Small intestine (tissue), 7 donors: ENCODE measurements at regions not wholly inside any gene's neighbourhood (a gene's known extent, or its start where the extent isn't known, plus 50 kb on each side); places are given as distances from the start of the nearest gene placed in this dataset.

Experiments
- DNase-seq, 2 donors: peaks; one replicate each; pipeline versions ENCODE4 v3.0.0 to v3.0.0-alpha.2; 2013
- FAIRE-seq: peaks from 2 replicates; lab custom pipeline; 2012; peaks lifted over from hg19 to GRCh38; lab: Jason Lieb, UNC
- H3K27ac ChIP-seq, 3 donors: one replicate each; pipeline ENCODE4 v1.5.1; 2013; ENCODE audit warnings: low read length in 2 of 3, mild to moderate bottlenecking in 2 of 3, control low read depth in 1 of 3, inconsistent platforms in 1 of 3, low read depth in 1 of 3, moderate library complexity in 1 of 3
- H3K27me3 ChIP-seq, 3 donors: one replicate each; pipeline ENCODE4 v1.6.1; 2013; ENCODE audit warnings: low read length in 3 of 3, inconsistent platforms in 1 of 3; ENCODE audit not compliant: control insufficient read depth in 3 of 3, insufficient read depth in 3 of 3
- H3K36me3 ChIP-seq, 3 donors: one replicate each; pipeline ENCODE4 v1.6.1; 2013; ENCODE audit warnings: low read length in 3 of 3, inconsistent platforms in 1 of 3, low read depth in 1 of 3, mild to moderate bottlenecking in 1 of 3, moderate library complexity in 1 of 3; ENCODE audit not compliant: control insufficient read depth in 3 of 3, insufficient read depth in 2 of 3
- H3K4me1 ChIP-seq, 3 donors: one replicate each; pipeline ENCODE4 v1.6.1; 2013; ENCODE audit warnings: low read length in 2 of 3, inconsistent platforms in 1 of 3, low read depth in 1 of 3, mild to moderate bottlenecking in 1 of 3, moderate library complexity in 1 of 3; ENCODE audit not compliant: control insufficient read depth in 3 of 3, insufficient read depth in 2 of 3
- H3K4me3 ChIP-seq, 3 donors: one replicate each; pipeline ENCODE4 v1.5.1; 2013; ENCODE audit warnings: low read length in 3 of 3, control low read depth in 1 of 3, inconsistent platforms in 1 of 3, low read depth in 1 of 3, mild to moderate bottlenecking in 1 of 3, moderate library complexity in 1 of 3
- H3K9me3 ChIP-seq, 2 donors: one replicate each; pipeline ENCODE4 v1.6.1; 2013; ENCODE audit warnings: low read depth in 1 of 2, low read length in 1 of 2; ENCODE audit not compliant: control insufficient read depth in 2 of 2, insufficient read depth in 1 of 2
- WGBS, 3 donors: extraction: QIAGEN DNeasy Blood & Tissue Kit; methylation state at CpG; one replicate each; pipeline ENCODE4 v1.1.7; 2013; 5-methylcytosine and 5-hydroxymethylcytosine counted together
- donor health status: healthy with polysubstance abuse.
- donor health status: control.
- donor health status: control.
- donor health status: Bipolar disorder and iron deficiency.
- donor health status: healthy.

DNA sequence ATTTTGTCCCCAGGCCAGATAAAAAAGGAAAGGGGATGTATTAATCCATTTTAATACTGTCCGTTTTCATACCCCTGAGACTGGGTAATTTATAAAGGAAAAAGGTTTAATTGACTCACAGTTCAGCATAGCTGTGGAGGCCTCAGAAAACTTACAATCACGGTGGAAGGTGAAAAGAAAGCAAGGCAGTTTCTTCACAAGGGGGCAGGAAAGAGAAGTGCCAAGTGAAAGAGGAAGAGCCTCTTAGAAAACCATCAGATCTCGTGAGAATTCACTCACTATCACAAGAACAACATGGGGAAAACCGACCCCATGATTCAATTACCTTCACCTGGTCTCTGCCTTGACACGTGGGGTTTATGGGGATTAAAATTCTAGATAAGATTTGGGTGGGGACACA, 152.5 kb downstream of the IBTK start:
- H3K27ac ChIP-seq: no peak overlapping the region
- H3K27me3 ChIP-seq: no peaks in the 10 kb centered on the region
- H3K4me1 ChIP-seq: no peaks in the 10 kb centered on the region
- H3K9me3 ChIP-seq: no peaks in the 10 kb centered on the region
- FAIRE-seq (no peak), DNase-seq (no peak)
- H3K36me3 ChIP-seq: no peaks in the 10 kb centered on the region
- 33 to 48% (median 41%) methylated on average over 5 of the region's 5 CpGs for WGBS, 3 donors
- H3K4me3 ChIP-seq: no peak overlapping the region

DNA sequence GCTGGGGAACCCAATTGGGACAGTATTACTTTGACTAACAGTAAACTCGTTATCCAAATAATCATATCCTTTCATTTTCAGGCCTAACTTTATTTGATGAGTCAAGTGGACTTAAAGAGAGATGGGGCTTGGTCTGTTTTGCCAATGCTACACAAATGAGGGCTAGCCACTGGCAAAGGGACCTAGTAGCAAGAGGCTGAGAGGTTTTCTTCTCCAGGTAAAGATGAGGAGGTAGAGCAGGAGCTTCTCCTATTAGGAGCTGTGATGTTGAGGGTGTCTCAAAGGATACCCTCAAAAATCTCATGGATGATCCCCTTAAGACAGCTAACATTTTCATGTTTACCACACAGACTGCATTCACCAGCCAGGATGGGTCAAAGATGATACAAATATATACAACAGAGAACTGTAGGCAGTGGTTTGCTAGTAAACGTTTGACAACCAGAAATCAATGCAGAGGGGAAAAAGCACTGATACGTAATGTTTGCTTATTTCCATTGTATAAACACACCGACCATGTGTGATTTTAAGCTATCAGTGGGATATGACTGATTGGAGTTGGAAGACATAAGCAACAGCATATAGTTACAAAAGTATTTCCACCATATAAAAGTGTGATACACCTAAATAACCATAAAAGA, 153.3 kb downstream of the IBTK start:
- no peaks in the 10 kb centered on the region for H3K4me1 ChIP-seq
- no peak overlapping the region for H3K4me3 ChIP-seq
- H3K27me3 ChIP-seq: no peaks in the 10 kb centered on the region
- no peaks in the 10 kb centered on the region for H3K9me3 ChIP-seq
- WGBS, 3 donors: 51 to 73% (median 62%) methylated on average over 4 of the region's 4 CpGs
- H3K36me3 ChIP-seq: no peaks in the 10 kb centered on the region
- FAIRE-seq (no peak), DNase-seq (no peak)
- no peak overlapping the region for H3K27ac ChIP-seq

DNA sequence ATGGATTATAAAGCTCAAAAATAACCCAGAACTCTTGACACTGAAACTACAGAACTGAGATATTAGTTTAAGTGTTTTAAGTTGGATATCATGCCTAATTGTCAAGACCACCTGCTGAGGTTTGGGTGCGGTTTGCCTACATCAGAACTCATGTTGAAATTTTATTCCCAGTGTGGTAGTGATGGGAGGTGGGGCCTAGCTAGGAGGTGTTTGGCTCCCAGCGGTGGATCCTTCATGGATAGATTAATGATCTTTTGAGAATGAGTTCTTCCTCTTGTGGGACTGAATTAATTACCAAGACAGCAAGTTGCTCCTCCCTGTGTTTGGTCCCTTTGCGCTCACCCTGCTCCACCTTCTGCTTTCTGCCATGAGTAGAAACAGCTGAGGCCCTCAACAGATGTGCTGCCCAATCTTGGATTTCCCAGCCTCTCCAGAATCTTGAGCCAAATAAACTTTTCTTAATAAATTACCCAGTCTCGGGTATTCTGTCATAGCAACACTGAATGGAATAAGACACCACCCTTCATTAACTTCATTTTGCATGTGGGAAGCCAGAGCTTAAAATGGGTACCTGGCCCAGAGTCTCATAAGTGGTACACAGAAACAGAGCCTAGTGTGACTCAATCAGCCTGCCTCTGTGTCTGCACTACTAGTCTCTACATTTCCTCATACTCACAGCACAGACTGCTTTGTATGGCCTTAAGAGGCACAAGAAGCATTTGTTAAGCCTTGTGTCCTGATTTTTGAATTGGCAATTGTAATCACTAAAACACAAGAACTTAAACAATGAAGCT, 158.4 kb downstream of the IBTK start:
- no peaks in the 10 kb centered on the region for H3K36me3 ChIP-seq
- H3K27me3 ChIP-seq: no peaks in the 10 kb centered on the region
- no peak overlapping the region for H3K4me3 ChIP-seq
- H3K27ac ChIP-seq: no peak overlapping the region
- no peaks in the 10 kb centered on the region for H3K9me3 ChIP-seq
- 71 to 91% (median 85%) methylated on average over 4 of the region's 4 CpGs for WGBS, 3 donors
- no peak for FAIRE-seq
- no peaks in the 10 kb centered on the region for H3K4me1 ChIP-seq
- no peak for DNase-seq

DNA sequence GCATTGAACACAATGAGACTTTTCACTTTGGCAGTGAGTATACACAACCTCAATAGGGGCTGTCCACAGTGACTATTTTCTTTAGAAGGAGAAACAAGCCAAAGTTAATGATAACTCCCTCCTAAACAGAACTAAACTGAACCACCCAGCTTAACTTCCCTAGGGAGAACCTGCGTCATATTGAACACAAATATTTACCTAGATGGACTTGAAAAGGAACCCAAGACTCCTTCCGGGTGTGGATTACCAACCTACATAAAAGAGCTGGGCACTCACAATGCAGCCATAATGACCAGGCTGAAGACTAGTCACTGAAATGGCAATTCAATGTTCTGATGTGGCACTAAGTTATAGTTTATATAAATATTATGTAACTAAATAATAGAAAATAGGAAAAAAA, 160.6 kb downstream of the IBTK start:
- H3K36me3 ChIP-seq: no peaks in the 10 kb centered on the region
- FAIRE-seq: no peak
- no peak for DNase-seq
- WGBS, 3 donors: 27 to 53% (median 53%) methylated on average over 2 of the region's 2 CpGs
- no peak overlapping the region for H3K4me3 ChIP-seq
- H3K27ac ChIP-seq: no peak overlapping the region
- no peaks in the 10 kb centered on the region for H3K9me3 ChIP-seq
- H3K27me3 ChIP-seq: no peaks in the 10 kb centered on the region
- no peaks in the 10 kb centered on the region for H3K4me1 ChIP-seq

DNA sequence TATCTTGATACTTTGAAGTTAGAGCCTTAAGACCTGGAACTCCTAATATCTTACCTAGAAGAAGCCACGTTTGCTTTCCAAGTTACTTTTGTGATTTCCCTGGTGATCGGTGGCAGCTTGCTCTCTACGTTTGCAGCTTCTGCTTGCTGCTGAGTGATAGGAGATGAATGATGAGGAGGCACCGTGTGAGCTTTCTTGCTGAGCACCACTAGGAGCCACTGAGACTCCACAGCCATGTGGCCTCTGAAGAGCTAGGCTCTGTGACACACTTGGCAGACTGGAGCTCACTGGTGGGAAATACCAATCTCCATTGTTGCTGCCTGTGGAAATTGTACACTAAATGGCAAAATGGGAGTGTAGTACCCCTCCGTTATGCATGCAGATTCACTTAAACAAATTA, 161.8 kb downstream of the IBTK start:
- Histone ChIP-seq H3K4me3 (no peak overlapping the region), H3K9me3 (no peaks in the 10 kb centered on the region), H3K27ac (no peak overlapping the region), H3K4me1 (no peaks in the 10 kb centered on the region), H3K27me3 (no peaks in the 10 kb centered on the region), H3K36me3 (no peaks in the 10 kb centered on the region)
- 65 to 78% (median 73%) methylated on average over 5 of the region's 5 CpGs for WGBS, 3 donors
- FAIRE-seq: no peak
- DNase-seq: no peak

DNA sequence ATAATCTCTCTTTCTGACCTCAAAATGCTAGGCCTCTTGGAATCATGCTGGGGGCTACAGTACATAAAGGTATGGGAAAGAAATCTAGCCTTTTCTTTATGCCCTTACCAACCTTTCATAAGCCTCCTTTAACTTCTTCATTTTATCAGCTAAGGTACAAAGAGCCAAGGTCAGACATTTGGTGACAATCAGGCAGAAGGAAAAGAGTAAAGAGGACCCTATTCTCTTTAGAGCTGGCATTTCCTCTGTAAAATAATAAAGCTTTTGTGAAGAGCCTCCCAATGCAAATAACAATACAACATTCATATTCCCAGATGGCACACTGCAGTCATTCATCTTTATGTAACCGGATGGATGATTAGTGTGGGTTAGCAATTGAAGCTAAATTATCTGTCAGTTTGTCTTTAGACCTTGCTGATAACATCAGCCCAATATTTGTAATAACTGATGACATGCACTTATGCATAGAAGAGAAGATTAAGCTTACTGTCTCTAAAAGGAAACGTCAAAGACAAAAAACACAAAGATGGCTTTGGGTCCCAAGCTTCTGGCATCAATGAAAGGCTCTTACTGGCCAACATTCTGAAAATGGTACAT, 163.1 kb downstream of the IBTK start:
- WGBS, 3 donors: 48 to 70% (median 65%) methylated on average over 2 of the region's 2 CpGs
- H3K4me1 ChIP-seq: no peaks in the 10 kb centered on the region
- H3K9me3 ChIP-seq: no peaks in the 10 kb centered on the region
- H3K4me3 ChIP-seq: no peak overlapping the region
- no peak for DNase-seq
- no peaks in the 10 kb centered on the region for H3K36me3 ChIP-seq
- no peak overlapping the region for H3K27ac ChIP-seq
- no peak for FAIRE-seq
- H3K27me3 ChIP-seq: no peaks in the 10 kb centered on the region

DNA sequence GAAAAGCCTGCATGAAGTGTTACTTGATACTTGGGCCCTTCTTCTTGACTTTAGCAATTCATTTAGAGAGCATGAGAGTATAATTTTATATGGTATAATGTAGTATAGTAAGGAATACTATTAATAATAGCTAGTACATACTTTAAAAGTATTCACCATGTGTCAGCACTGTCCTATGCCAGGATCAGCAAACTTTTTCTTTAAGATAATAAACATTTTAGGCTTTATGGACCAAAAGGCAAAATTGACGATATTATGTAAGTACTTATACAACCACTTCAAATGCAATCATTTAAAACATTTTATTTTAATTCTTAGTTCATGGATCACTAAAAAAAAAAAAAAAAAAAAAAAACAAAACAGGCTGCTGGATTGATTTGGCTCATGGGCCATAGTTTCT, 163.9 kb downstream of the IBTK start:
- no peak for FAIRE-seq

DNA sequence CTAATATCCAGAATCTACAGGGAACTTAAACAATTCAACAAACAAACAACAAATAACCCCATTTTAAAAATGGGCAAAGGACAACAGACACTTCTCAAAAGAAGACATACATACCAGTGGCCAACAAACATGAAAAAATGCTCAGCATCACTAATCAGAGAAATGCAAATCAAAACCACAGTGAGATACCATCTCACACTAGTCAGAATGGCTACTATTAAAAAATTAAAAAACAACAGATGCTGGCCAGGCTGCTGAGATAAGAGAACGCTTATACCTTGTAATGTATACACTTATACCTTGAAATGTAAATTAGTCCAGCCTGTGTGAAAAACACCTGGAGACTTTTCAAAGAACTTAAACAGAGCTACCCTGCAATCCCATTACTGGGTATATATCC, 166.8 kb downstream of the IBTK start:
- Histone ChIP-seq H3K4me3 (no peak overlapping the region), H3K36me3 (no peaks in the 10 kb centered on the region), H3K9me3 (no peaks in the 10 kb centered on the region), H3K4me1 (no peaks in the 10 kb centered on the region), H3K27me3 (no peaks in the 10 kb centered on the region), H3K27ac (no peak overlapping the region)
- DNase-seq (no peak), FAIRE-seq (no peak)
- 45 to 82% (median 64%) methylated on average over 1 of the region's 1 CpG for WGBS, 3 donors

More for the DNA sequence above, 163.9 kb downstream of the IBTK start:
- Histone ChIP-seq H3K4me1 (no peaks in the 10 kb centered on the region), H3K27me3 (no peaks in the 10 kb centered on the region), H3K4me3 (no peak overlapping the region), H3K27ac (no peak overlapping the region), H3K9me3 (no peaks in the 10 kb centered on the region), H3K36me3 (no peaks in the 10 kb centered on the region)
- WGBS, 3 donors: 85 to 93% (median 93%) methylated on average over 1 of the region's 1 CpG
- DNase-seq: no peak
